ENCODE measurements at regions not wholly inside any gene's neighbourhood (a gene's known extent, or its start where the extent isn't known, plus 50 kb on each side); places are given as distances from the start of the nearest gene placed in this dataset.

- no peak for DNase-seq
- Histone ChIP-seq H3K9me3 (peaks cover 0 to 14% (median 10%) of the 10 kb centered on the region in 8 donors), H3K27ac (no peak overlapping the region), H3K4me3 (no peak overlapping the region), H3K27me3 (replicated peaks in 1 of 7) (peaks cover 0 to 62% (median 0%) of the 10 kb centered on the region in 7 donors), H3K36me3 (no peaks in the 10 kb centered on the region), H3K4me1 (no peaks in the 10 kb centered on the region)
- WGBS, 5 donors: 62 to 82% (median 70%) methylated on average over 5 of the region's 5 CpGs
- TF ChIP-seq POLR2AphosphoS5 (IDR thresholded peaks at IDR 0.05) (no peak), CTCF (IDR thresholded peaks at IDR 0.05 in 8 of 11, conservative IDR thresholded peaks at IDR 0.05 in 3 of 11) (peak in 1 of 11 experiments; percentile 10), POLR2A (IDR thresholded peaks at IDR 0.05) (no peak)
- intact Hi-C loops (cut with DNase I; ENCODE audit: low total_unique reads): no loop called here
These were observed 63.8 kb upstream of the ANKRD34C start for GRCh38 chr15:79218588-79219200.

DNA sequence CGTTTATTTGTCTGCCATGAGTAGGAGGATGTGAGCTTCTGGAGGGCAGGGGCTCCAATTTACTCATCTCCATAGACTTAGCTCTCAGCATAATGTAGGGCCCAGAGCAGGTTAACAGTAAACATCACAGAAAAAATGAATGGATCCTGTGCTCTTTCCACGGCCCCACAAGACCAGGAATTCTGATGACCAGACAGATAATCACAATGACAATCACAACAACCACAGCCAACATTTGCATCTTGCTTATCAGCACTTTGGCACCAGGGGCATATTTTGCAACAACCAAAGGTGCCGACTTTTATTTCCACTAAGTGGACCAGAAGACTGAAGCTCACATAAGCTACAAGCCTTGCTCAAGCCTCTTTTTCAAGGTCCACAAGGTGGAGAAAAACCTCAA lies 68.9 kb upstream of the ANKRD34C start:
- no peak overlapping the region for H3K27ac ChIP-seq
- WGBS, 5 donors: 51 to 62% (median 55%) methylated on average over 3 of the region's 3 CpGs
- H3K4me1 ChIP-seq: no peaks in the 10 kb centered on the region
- peaks cover 0 to 84% (median 28%) of the 10 kb centered on the region in 7 donors for H3K27me3 ChIP-seq (replicated peaks in 1 of 7)
- H3K36me3 ChIP-seq: no peaks in the 10 kb centered on the region
- no peak for TF ChIP-seq CTCF (IDR thresholded peaks at IDR 0.05 in 8 of 11, conservative IDR thresholded peaks at IDR 0.05 in 3 of 11)
- TF ChIP-seq POLR2AphosphoS5 (IDR thresholded peaks at IDR 0.05): no peak
- TF ChIP-seq POLR2A (IDR thresholded peaks at IDR 0.05): no peak
- H3K4me3 ChIP-seq: no peak overlapping the region
- peaks cover 0 to 14% (median 10%) of the 10 kb centered on the region in 8 donors for H3K9me3 ChIP-seq
- DNase-seq: no peak
- intact Hi-C loops (cut with DNase I; ENCODE audit: low total_unique reads): no loop called here

DNA sequence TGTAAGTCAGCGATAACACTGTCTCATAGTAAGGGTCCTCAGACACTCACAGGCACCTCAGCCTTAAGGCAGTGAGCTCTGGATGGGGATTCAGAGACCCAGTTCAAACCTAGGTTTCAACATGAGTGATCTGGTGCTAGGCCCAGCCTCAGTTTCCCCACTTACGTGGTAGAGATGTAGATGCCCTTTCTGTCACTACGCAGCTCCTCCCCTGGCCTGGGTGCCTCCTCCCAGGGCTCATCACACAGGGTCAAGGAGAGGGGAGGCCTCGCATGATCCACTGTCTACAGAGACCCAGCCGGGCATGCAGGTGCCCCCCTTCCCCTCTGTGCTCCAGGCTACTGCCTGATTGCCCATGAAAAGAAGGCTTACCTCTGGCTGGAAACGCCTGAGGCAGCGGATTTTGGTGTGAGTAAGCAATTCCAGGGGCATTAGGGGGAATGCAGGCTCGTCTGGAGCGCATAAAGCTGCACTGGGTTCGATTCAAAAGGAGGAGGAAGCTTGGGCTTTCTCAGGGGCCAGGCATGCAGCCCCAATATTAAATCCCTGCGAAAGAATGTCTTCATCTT lies 69.8 kb upstream of the ANKRD34C start:
- TF ChIP-seq CTCF (IDR thresholded peaks at IDR 0.05 in 8 of 11, conservative IDR thresholded peaks at IDR 0.05 in 3 of 11): no peak
- TF ChIP-seq POLR2A (IDR thresholded peaks at IDR 0.05): no peak
- no peak for TF ChIP-seq POLR2AphosphoS5 (IDR thresholded peaks at IDR 0.05)
- H3K4me1 ChIP-seq: no peaks in the 10 kb centered on the region
- 67 to 80% (median 73%) methylated on average over 10 to 11 of the region's 11 CpGs for WGBS, 5 donors
- H3K36me3 ChIP-seq: no peaks in the 10 kb centered on the region
- intact Hi-C loops (cut with DNase I; ENCODE audit: low total_unique reads): no loop called here
- DNase-seq: no peak
- H3K27me3 ChIP-seq (replicated peaks in 1 of 7): peaks cover 0 to 89% (median 34%) of the 10 kb centered on the region in 7 donors
- no peak overlapping the region for H3K4me3 ChIP-seq
- H3K9me3 ChIP-seq: peaks cover 0 to 11% (median 8%) of the 10 kb centered on the region in 8 donors
- H3K27ac ChIP-seq: no peak overlapping the region

GRCh38 chr15:79211481-79211880 lies 71.0 kb upstream of the ANKRD34C start:
- WGBS, 5 donors: 92 to 98% (median 96%) methylated on average over 1 of the region's 1 CpG
- TF ChIP-seq POLR2AphosphoS5 (IDR thresholded peaks at IDR 0.05): no peak
- TF ChIP-seq CTCF (IDR thresholded peaks at IDR 0.05 in 8 of 11, conservative IDR thresholded peaks at IDR 0.05 in 3 of 11): no peak
- TF ChIP-seq POLR2A (IDR thresholded peaks at IDR 0.05): no peak
- no peaks in the 10 kb centered on the region for H3K36me3 ChIP-seq
- H3K4me1 ChIP-seq: no peaks in the 10 kb centered on the region
- H3K4me3 ChIP-seq: no peak overlapping the region
- H3K27me3 ChIP-seq (replicated peaks in 1 of 7): peaks cover 0 to 88% (median 35%) of the 10 kb centered on the region in 7 donors
- H3K27ac ChIP-seq: no peak overlapping the region
- no peak for DNase-seq
- intact Hi-C loops (cut with DNase I; ENCODE audit: low total_unique reads): no loop called here
- H3K9me3 ChIP-seq: no peaks in the 10 kb centered on the region
